CD4-positive, alpha-beta memory T cell (primary cell): ENCODE measurements at regions not wholly inside any gene's neighbourhood (a gene's known extent, or its start where the extent isn't known, plus 50 kb on each side); places are given as distances from the start of the nearest gene placed in this dataset.

Experiments used
- CTCF ChIA-PET: fragments of 350-600 bp; sonication (Branson Sonifier 250); formaldehyde crosslinking; loops from one replicate; lab custom pipeline; 2021; ENCODE audit warnings: inconsistent platforms; ENCODE audit not compliant: partially characterized antibody; lab: Charles Lee
- POLR2A ChIA-PET: fragments of 350-600 bp; sonication (Branson Sonifier 250); formaldehyde crosslinking; loops from one replicate; lab custom pipeline; 2021; ENCODE audit not compliant: partially characterized antibody; lab: Charles Lee
- DNase-seq, 5 donors: peaks; one replicate each; pipeline versions ENCODE4 v3.0.0 to v3.0.0-alpha.2; 2020 to 2022; ENCODE audit warnings: mixed read lengths in 1 of 5
- H3K27ac ChIP-seq: one replicate; pipeline ENCODE4 v1.7.0; 2013; ENCODE audit warnings: low read depth, low read length
- H3K27me3 ChIP-seq: 2 replicates; pipeline ENCODE4 v1.7.0; 2013; ENCODE audit warnings: mild to moderate bottlenecking, low read length, moderate library complexity; ENCODE audit not compliant: insufficient read depth
- H3K36me3 ChIP-seq: 2 replicates; pipeline ENCODE4 v1.7.0; 2013; ENCODE audit warnings: mild to moderate bottlenecking, low read length, moderate library complexity; ENCODE audit not compliant: insufficient read depth
- H3K4me1 ChIP-seq: 2 replicates; pipeline ENCODE4 v1.7.0; 2013; ENCODE audit warnings: mild to moderate bottlenecking, low read length, moderate library complexity; ENCODE audit not compliant: insufficient read depth
- H3K4me3 ChIP-seq, 2 donors: one replicate each; pipeline ENCODE4 v1.7.0; 2013; ENCODE audit warnings: low read length in 2 of 2, mild to moderate bottlenecking in 1 of 2
- H3K9me3 ChIP-seq, 2 donors: one replicate each; pipeline ENCODE4 v1.7.0; 2013; ENCODE audit warnings: low read length in 2 of 2, control low read depth in 1 of 2; ENCODE audit not compliant: control insufficient read depth in 1 of 2
- H3K27ac Mint-ChIP-seq, 7 donors: one replicate each; pipeline ENCODE4 v1.8.0; 2020 to 2021; ENCODE audit warnings: mixed read lengths in 7 of 7, mild to moderate bottlenecking in 6 of 7, inconsistent platforms in 3 of 7, moderate library complexity in 3 of 7
- H3K27me3 Mint-ChIP-seq, 2 donors: one replicate each; pipeline ENCODE4 v1.8.0; 2020 to 2021; ENCODE audit warnings: mixed read lengths in 2 of 2
- H3K36me3 Mint-ChIP-seq, 2 donors: one replicate each; pipeline ENCODE4 v1.8.0; 2020 to 2021; ENCODE audit warnings: mixed read lengths in 2 of 2, inconsistent platforms in 1 of 2, mild to moderate bottlenecking in 1 of 2
- H3K4me1 Mint-ChIP-seq, 4 donors: one replicate each; pipeline ENCODE4 v1.8.0; 2020 to 2021; ENCODE audit warnings: mixed read lengths in 4 of 4, mild to moderate bottlenecking in 1 of 4
- H3K4me3 Mint-ChIP-seq, 8 donors: one replicate each; pipeline ENCODE4 v1.8.0; 2020 to 2021; ENCODE audit warnings: mixed read lengths in 8 of 8, mild to moderate bottlenecking in 7 of 8, moderate library complexity in 6 of 8, inconsistent platforms in 3 of 8
- H3K9me3 Mint-ChIP-seq, 8 donors: one replicate each; pipeline ENCODE4 v1.8.0; 2020 to 2021; ENCODE audit warnings: mixed read lengths in 8 of 8, mild to moderate bottlenecking in 5 of 8, inconsistent platforms in 3 of 8, moderate library complexity in 1 of 8
- intact Hi-C: fragments of 100-400 bp; cut with micrococcal nuclease; formaldehyde crosslinking; loops from one replicate; pipeline ENCODE4 v1.15.1; 2023

- ChIA-PET CTCF (no interaction called here), POLR2A (no interaction called here)
- no peak for DNase-seq
- Histone ChIP-seq H3K4me1 (no peaks in the 10 kb centered on the region), H3K27ac (no peak overlapping the region), H3K36me3 (no peaks in the 10 kb centered on the region), H3K4me3 (no peak overlapping the region), H3K9me3 (no peaks in the 10 kb centered on the region), H3K27me3 (no peaks in the 10 kb centered on the region)
- Mint-ChIP-seq H3K36me3 (no peaks in the 10 kb centered on the region), H3K27ac (no peak overlapping the region), H3K4me1 (no peaks in the 10 kb centered on the region), H3K4me3 (no peak overlapping the region), H3K9me3 (peaks cover 0 to 13% (median 3%) of the 10 kb centered on the region in 8 donors), H3K27me3 (no peaks in the 10 kb centered on the region)
- intact Hi-C loops: no loop called here
Measured at GRCh38 chr3:55173504-55173903, 245.6 kb upstream of the LRTM1 start.

GRCh38 chr3:55172913-55173312 is 245.1 kb upstream of the LRTM1 start:
- ChIA-PET POLR2A (no interaction called here), CTCF (no interaction called here)
- H3K36me3 ChIP-seq: no peaks in the 10 kb centered on the region
- no peak overlapping the region for H3K27ac ChIP-seq
- intact Hi-C loops: no loop called here
- Mint-ChIP-seq H3K4me3 (no peak overlapping the region), H3K36me3 (no peaks in the 10 kb centered on the region), H3K4me1 (no peaks in the 10 kb centered on the region), H3K27me3 (no peaks in the 10 kb centered on the region), H3K27ac (no peak overlapping the region), H3K9me3 (peaks cover 0 to 13% (median 4%) of the 10 kb centered on the region in 8 donors)
- no peaks in the 10 kb centered on the region for H3K4me1 ChIP-seq
- no peaks in the 10 kb centered on the region for H3K27me3 ChIP-seq
- no peaks in the 10 kb centered on the region for H3K9me3 ChIP-seq
- no peak overlapping the region for H3K4me3 ChIP-seq
- DNase-seq: no peak

GRCh38 chr3:55170444-55170843 is 242.6 kb upstream of the LRTM1 start:
- Histone ChIP-seq H3K36me3 (no peaks in the 10 kb centered on the region), H3K9me3 (no peaks in the 10 kb centered on the region), H3K27me3 (no peaks in the 10 kb centered on the region), H3K4me3 (no peak overlapping the region), H3K4me1 (no peaks in the 10 kb centered on the region), H3K27ac (no peak overlapping the region)
- Mint-ChIP-seq H3K27ac (no peak overlapping the region), H3K27me3 (no peaks in the 10 kb centered on the region), H3K36me3 (no peaks in the 10 kb centered on the region), H3K9me3 (peaks cover 0 to 13% (median 3%) of the 10 kb centered on the region in 8 donors), H3K4me1 (no peaks in the 10 kb centered on the region), H3K4me3 (no peak overlapping the region)
- intact Hi-C loops: no loop called here
- ChIA-PET CTCF (no interaction called here), POLR2A (no interaction called here)
- no peak for DNase-seq

GRCh38 chr3:55169608-55170072 is 241.8 kb upstream of the LRTM1 start:
- no peaks in the 10 kb centered on the region for H3K9me3 ChIP-seq
- CTCF ChIA-PET: no interaction called here
- no peaks in the 10 kb centered on the region for H3K36me3 Mint-ChIP-seq

GRCh38 chr3:55169161-55169560 is 241.3 kb upstream of the LRTM1 start:
- Histone ChIP-seq H3K27ac (no peak overlapping the region), H3K4me3 (no peak overlapping the region), H3K27me3 (no peaks in the 10 kb centered on the region), H3K36me3 (no peaks in the 10 kb centered on the region), H3K4me1 (no peaks in the 10 kb centered on the region), H3K9me3 (no peaks in the 10 kb centered on the region)
- POLR2A ChIA-PET: no interaction called here
- Mint-ChIP-seq H3K27ac (no peak overlapping the region), H3K27me3 (no peaks in the 10 kb centered on the region), H3K36me3 (no peaks in the 10 kb centered on the region), H3K4me1 (no peaks in the 10 kb centered on the region), H3K4me3 (no peak overlapping the region), H3K9me3 (peaks cover 0 to 13% (median 3%) of the 10 kb centered on the region in 8 donors)
- no peak for DNase-seq
- CTCF ChIA-PET: no interaction called here
- intact Hi-C loops: no loop called here

More at GRCh38 chr3:55169608-55170072, 241.8 kb upstream of the LRTM1 start:
- Mint-ChIP-seq H3K27ac (no peak overlapping the region), H3K4me1 (no peaks in the 10 kb centered on the region), H3K27me3 (no peaks in the 10 kb centered on the region), H3K9me3 (peaks cover 0 to 13% (median 3%) of the 10 kb centered on the region in 8 donors), H3K4me3 (no peak overlapping the region)
- Histone ChIP-seq H3K27me3 (no peaks in the 10 kb centered on the region), H3K4me3 (no peak overlapping the region), H3K36me3 (no peaks in the 10 kb centered on the region), H3K27ac (no peak overlapping the region), H3K4me1 (no peaks in the 10 kb centered on the region)
- POLR2A ChIA-PET: no interaction called here
- intact Hi-C loops: no loop called here
- DNase-seq: no peak

GRCh38 chr3:55167586-55168317 is 239.9 kb upstream of the LRTM1 start:
- ChIA-PET CTCF (no interaction called here), POLR2A (no interaction called here)
- Histone ChIP-seq H3K4me3 (no peak overlapping the region), H3K9me3 (no peaks in the 10 kb centered on the region), H3K27ac (no peak overlapping the region), H3K27me3 (no peaks in the 10 kb centered on the region), H3K4me1 (no peaks in the 10 kb centered on the region), H3K36me3 (no peaks in the 10 kb centered on the region)
- intact Hi-C loops: no loop called here
- no peaks in the 10 kb centered on the region for H3K27me3 Mint-ChIP-seq
- no peaks in the 10 kb centered on the region for H3K36me3 Mint-ChIP-seq
- H3K4me1 Mint-ChIP-seq: no peaks in the 10 kb centered on the region
- DNase-seq: no peak
- H3K4me3 Mint-ChIP-seq: no peak overlapping the region
- H3K9me3 Mint-ChIP-seq: peaks cover 0 to 11% (median 4%) of the 10 kb centered on the region in 8 donors
- no peak overlapping the region for H3K27ac Mint-ChIP-seq

- ChIA-PET POLR2A (no interaction called here), CTCF (interaction anchor here (1.5 kb wide), 1 partner anchor 8 kb away, joined by 3 read pairs; no protein-coding TSS in a partner anchor)
- DNase-seq: no peak
- Mint-ChIP-seq H3K27ac (no peak overlapping the region), H3K4me1 (no peaks in the 10 kb centered on the region), H3K36me3 (no peaks in the 10 kb centered on the region), H3K9me3 (peaks cover 0 to 8% (median 4%) of the 10 kb centered on the region in 8 donors), H3K4me3 (no peak overlapping the region), H3K27me3 (no peaks in the 10 kb centered on the region)
- H3K4me1 ChIP-seq: no peaks in the 10 kb centered on the region
- intact Hi-C loops: no loop called here
- H3K27ac ChIP-seq: no peak overlapping the region
- H3K36me3 ChIP-seq: no peaks in the 10 kb centered on the region
- H3K9me3 ChIP-seq: no peaks in the 10 kb centered on the region
- no peak overlapping the region for H3K4me3 ChIP-seq
- no peaks in the 10 kb centered on the region for H3K27me3 ChIP-seq
Measured at GRCh38 chr3:55166576-55167555, 239.0 kb upstream of the LRTM1 start.
